ENCODE measurements at regions not wholly inside any gene's neighbourhood (a gene's known extent, or its start where the extent isn't known, plus 50 kb on each side); places are given as distances from the start of the nearest gene placed in this dataset.

DNA sequence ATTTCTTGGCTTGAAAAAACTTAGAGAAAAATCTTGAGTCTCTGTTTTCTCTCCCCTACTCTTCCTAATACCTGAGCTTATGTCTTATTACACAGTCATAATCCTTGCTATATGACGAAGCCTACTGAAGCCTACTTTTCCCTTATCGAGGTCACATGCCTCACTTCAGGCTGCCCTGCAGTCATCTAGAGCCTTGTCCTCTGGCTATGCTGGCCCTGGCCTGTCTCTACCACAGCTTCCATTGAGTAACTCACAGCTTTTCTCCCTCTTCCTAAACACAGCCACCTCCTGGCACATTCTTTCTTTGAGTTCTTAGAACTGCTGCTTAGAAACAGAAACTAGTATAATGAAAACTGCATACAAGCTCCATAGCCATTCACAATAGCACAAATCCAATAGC, 1698.3 kb downstream of the STIM2 start:
- TF ChIP-seq, protein P1, sequence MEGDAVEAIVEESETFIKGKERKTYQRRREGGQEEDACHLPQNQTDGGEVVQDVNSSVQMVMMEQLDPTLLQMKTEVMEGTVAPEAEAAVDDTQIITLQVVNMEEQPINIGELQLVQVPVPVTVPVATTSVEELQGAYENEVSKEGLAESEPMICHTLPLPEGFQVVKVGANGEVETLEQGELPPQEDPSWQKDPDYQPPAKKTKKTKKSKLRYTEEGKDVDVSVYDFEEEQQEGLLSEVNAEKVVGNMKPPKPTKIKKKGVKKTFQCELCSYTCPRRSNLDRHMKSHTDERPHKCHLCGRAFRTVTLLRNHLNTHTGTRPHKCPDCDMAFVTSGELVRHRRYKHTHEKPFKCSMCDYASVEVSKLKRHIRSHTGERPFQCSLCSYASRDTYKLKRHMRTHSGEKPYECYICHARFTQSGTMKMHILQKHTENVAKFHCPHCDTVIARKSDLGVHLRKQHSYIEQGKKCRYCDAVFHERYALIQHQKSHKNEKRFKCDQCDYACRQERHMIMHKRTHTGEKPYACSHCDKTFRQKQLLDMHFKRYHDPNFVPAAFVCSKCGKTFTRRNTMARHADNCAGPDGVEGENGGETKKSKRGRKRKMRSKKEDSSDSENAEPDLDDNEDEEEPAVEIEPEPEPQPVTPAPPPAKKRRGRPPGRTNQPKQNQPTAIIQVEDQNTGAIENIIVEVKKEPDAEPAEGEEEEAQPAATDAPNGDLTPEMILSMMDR (IDR thresholded peaks at IDR 0.05) = no peak
- TF ChIP-seq POLR2AphosphoS5 (IDR thresholded peaks at IDR 0.05) = no peak
- TF ChIP-seq POLR2A (IDR thresholded peaks at IDR 0.05; ENCODE audit: low read depth) = no peak
- TF ChIP-seq EP300 (IDR thresholded peaks at IDR 0.05) = no peak

Data from esophagus muscularis mucosa (tissue), 4 donors.